ENCODE measurements at regions not wholly inside any gene's neighbourhood (a gene's known extent, or its start where the extent isn't known, plus 50 kb on each side); places are given as distances from the start of the nearest gene placed in this dataset.

- TF ChIP-seq CTCF (IDR thresholded peaks at IDR 0.05) (no peak), EZH2 (IDR thresholded peaks at IDR 0.05) (no peak)
Measured at GRCh38 chr7:106807474-106807873, 57.6 kb upstream of the PIK3CG start.
